GM19467 (cell line): ENCODE measurements at regions not wholly inside any gene's neighbourhood (a gene's known extent, or its start where the extent isn't known, plus 50 kb on each side); places are given as distances from the start of the nearest gene placed in this dataset.

Experiments
- ATAC-seq: cut with Tn5 transposase; IDR thresholded peaks from one replicate; pipeline ENCODE4 v1.9.1; 2021; ENCODE audit warnings: mild to moderate bottlenecking, moderate library complexity; ENCODE audit not compliant: unreplicated experiment

DNA sequence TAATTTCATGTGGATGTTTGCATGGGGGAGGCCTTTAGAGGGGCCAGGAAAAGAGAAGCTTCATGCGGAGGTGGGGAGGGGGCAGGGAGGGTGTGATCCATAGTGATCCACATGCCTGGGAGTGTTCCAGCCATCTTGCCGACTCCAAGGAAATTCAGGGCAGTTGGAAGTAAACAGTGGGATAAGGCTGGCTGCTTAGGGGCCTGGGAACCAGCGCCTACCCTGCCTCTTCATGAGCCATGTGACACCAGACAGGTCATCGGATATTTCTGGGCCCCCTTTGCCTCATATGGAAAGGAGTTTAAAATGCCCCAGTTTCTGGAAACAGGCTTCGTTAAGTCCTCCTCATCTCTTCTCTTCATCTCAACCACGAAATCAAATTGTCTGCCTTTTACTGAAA, 983.2 kb downstream of the BCL11B start:
- ATAC-seq = no peak

DNA sequence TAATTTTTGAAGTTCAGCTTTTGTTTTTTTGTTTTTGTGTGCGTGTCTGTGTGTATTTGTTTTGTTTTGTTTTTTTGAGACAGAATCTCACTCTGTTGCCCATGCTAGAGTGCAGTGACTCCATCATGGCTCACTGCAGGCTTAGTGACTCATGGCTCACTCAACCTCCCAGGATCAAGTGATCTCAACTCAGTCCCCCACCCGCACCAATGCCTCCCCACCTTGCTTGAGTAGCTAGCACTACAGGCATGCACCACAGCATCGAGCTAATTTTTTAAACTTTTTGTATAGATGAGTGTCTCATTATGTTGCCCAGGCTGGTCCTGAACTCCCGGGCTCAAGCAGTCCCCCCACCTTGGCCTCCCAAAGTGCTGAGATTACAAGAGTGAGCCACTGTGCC, 981.4 kb downstream of the BCL11B start:
- no peak for ATAC-seq

DNA sequence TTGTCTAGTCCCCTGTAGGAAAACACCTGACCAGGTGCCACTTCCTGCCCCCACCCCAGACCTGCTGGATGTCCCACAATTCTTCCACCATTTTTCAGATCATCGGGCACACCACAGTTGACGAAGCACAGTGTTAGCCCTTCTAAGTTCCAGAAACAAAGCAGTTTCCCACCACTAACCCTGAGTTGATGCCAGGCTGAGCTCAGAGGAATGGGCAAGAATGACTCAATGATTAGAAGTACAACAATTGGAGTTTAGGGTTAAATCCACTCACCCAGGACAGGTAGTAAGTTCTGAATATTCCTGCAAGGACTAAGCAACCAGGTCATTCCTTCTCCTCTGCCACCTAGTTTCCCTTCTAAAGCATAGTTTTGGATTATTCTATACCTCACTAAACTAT, 979.8 kb downstream of the BCL11B start:
- no peak for ATAC-seq

DNA sequence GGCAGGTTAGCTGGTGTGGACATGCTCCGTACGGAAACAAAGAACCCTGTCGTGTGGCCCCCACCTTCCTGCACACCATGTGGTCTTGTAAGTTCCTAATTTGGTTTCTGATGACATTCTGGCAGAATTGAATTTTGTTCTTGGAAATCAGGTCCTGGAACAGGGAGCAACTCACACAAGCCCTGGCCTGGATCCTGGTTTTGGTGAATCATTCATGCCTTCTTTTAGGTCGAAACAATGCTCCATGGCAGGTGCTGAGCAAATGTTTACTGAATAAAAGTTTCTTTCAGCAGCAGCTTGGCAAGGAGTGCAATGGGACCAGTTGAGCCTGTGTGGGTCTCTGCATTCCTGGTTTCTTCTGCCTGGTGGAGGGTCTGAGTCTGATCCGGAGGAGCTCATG, 978.4 kb downstream of the BCL11B start:
- no peak for ATAC-seq

DNA sequence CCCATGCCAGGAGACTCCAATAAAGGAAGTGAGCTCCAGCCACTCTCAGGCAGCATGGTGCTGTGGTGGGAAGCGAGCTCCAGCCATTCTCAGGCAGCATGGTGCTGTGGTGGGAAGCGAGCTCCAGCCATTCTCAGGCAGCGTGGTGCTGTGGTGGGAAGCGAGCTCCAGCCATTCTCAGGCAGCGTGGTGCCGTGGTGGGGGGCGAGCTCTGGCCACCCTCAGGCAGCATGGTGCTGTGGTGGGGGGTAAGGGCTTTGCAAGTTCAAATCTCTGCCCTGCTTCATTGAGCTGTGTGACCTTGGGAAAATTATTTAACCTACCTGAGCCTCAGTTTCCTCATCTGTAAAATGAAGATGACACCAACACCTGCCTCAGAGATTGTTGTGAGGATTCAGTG, 975.1 kb downstream of the BCL11B start:
- ATAC-seq = no peak

DNA sequence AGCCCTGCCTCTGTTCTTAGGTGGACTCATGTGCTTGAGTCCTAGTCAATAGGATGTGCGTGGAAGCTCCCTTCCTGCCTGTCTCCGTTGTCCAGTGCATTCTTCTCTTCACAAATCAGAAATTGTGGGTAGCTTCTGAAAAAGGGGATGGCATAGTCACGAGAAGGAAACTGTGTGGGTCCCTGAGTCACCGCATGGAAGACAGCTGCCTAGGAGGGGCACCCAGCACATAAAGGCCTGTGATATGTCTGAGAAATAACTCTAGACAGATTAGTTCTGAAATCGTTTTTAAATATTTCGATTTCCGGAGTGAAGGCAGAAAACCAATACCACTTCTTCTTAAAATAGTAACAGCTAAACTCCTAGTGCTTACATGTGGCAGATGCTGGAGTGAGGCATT, 974.4 kb downstream of the BCL11B start:
- no peak for ATAC-seq

DNA sequence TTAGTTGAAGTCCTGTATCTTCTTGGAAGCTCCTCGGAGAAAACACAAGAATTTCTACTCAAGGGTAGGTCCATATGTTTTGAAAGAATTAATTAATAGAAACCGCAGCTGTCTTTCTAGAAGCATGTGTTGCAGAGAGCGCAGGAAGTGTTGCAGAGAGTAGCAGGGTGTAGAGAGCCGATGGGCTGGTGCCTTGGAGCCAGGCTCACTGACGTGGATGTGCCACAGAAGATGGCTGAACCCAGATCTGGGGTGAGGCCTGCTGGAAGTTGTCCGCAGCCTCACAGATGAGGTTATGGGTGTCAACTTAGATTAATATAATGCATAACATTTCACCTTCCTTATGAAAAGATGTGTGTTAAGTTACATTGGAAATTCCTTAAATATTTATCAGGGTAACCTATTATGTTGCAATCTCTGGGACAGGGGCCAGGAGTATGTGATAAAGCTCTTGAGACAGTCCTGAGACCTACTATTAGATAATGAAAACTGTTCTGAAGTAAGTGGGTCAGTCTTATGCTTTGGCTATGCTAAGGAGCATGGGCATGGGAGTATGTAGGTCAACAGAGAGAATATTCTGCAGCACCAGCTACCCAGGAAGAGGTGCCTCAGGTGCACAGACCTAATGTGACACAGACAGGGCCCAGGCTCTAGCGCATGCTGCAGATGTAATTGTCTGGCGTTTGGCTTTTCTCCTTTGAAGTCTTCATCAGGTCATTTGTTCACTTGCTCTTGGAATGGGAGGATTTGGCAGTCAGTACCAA, 973.3 kb downstream of the BCL11B start:
- no peak for ATAC-seq

DNA sequence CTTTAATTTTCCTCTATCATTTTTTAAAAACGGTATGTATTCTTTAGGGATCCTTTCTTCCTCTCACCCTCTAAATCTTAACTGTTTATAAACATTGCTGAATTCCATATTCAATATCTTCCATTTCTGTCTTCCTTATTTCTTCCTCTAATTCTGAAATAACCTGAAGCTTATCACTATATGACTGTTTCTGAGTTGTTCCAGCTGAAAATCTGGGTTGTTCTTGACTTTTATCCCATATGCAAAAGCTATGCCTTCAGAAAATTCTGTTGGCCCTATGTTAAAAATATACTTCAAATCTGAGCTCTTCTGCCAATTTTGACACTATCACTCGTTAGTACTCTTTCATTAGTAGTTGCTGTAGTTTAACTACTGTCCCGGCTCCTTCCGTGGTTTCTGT, 970.3 kb downstream of the BCL11B start:
- no peak for ATAC-seq

DNA sequence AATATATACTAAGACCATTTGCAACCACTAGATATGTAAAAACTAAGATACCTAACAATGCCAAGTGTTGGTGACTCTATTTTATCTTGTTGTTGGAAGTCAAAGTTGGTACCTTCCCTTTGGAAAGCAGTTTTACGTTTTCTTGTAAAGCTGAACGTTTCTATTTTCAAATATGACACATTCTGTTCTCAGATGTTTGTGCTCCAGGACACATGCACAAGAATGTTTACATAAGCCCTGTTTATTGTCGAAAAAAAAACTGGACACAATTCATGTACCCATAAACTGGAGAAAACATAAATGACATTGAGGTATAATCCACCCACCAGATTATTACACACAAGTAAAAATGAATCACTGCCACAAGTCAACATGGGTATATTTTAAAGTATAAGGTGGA, 967.4 kb downstream of the BCL11B start:
- no peak for ATAC-seq

DNA sequence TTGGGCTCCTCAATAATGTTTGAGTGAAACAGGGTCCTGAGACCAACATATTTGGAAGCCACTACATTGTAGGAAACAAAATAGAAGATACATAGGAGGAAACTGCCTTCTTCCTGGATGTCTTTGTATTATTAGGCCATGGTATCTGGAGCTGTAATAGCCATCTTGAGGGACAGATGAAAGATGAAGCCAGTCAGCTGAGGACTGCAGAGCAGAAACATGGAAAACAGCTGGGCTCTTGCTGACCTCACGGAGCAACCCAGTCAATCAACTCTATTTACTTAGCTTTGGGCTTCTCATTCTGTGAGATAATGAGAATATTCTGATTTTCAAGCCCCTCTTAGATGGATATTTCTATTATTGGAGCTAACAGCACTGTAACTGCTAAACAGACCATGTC, 962.4 kb downstream of the BCL11B start:
- no peak for ATAC-seq

DNA sequence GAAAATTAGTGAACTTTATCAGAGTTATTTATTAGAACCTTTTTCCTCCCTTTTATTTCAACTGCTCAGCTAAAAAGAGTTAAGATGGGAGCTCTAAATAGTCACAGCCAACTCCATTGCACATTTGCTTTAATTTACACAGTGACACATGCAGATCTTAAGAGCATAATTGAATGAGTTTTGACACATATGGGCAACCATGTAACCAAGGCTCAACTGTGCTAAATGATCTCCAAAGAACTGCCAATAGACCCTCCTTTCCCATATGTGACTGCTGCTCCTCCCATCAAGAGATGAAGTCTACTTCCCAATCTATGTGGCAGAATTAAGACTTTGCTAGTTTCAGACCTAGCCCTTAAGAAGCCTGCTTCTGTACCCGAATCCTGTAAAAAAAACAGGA, 960.0 kb downstream of the BCL11B start:
- no peak for ATAC-seq

DNA sequence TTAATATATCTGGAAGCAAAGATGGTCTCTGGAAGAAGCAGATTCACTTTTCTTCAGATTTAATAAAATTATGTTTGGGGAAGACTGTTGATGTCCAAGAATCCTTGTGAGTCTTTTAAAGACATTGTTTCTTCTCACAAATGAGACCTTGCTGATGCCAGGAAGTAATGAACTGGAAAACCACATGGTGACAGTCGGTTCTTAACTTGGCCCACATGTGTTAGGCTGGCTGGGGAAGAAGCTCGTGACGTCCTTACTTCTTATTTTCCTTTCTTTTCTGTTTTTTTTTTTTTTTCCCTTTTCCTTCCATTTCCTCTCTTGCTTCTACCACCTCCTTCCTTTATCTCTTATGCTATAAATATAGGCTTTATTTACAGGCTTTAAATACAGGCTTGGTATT, 950.2 kb downstream of the BCL11B start:
- no peak for ATAC-seq

DNA sequence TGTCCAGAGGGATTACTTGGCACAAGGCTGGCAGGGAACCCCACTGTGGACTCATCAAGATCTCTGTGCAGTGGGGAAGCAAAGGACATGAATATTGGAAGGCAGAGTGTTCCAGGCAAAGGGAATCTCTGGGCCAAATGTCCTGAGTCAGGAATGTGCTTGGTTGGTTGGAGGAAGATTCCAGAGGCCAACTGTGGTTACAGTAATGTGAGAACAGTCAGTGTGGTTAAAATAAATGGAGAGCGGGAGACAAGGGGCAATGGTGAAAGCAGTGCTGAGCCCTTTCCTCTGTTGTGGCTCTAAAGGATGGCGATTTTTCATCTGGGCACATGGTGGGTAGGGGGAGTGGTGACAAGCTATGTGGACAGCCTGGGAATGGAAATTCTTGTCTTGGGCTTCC, 948.2 kb downstream of the BCL11B start:
- ATAC-seq = no peak

DNA sequence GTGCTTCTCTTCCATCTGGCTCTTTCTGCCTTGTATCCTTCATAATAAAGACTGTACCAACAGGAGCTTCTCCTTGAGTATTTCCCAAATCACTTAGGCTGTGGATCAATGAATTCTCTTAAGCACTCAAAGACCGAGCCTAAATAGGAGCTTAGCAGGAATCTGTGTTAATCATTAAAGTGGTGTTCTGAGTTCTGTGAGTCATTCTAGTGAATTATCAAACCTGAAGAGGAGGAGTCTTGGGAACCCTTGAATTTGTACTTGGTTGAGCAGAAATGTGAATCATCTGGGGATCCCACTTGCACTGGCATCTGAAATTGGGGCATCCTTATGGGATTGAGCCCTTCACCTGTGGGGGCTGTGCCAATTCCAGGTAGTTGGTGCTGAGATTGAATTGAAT, 946.2 kb downstream of the BCL11B start:
- ATAC-seq = no peak

DNA sequence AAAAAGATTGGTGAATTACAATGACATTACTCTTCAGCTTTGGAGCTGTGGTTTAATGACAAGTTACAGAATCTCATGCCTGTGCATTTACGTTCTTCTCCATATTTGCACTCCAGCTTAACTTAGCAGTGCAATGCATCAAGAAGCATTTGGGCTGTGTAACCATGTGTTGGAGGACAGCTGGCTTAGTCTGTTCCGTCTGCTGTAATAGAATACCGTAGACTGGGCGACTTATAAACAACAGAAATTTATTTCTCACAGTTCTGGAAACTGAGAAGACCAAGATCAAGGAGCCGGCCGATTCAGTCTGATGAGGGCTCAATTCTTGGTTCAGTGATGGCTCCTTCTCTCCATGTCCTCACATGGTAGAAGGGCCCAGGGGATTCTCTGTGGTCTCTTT, 943.5 kb downstream of the BCL11B start:
- ATAC-seq = no peak

DNA sequence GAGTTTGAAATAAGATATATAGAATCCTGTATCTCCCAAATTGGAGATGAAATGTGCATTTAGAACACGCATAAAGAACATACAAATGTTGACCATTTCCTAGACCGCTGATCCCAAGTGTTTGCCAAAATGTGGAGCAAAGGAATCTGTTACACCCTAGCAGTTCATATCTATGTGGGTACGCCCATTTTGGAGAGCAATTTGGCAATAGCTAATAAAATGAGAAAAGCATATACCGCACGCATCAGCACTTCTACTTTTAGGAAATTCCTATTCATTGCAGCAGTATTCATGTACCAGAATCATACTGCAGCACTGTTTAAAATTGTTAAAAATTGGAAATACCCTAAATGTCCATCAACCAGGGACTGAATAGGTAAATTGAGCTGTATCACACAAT, 937.8 kb downstream of the BCL11B start:
- no peak for ATAC-seq

DNA sequence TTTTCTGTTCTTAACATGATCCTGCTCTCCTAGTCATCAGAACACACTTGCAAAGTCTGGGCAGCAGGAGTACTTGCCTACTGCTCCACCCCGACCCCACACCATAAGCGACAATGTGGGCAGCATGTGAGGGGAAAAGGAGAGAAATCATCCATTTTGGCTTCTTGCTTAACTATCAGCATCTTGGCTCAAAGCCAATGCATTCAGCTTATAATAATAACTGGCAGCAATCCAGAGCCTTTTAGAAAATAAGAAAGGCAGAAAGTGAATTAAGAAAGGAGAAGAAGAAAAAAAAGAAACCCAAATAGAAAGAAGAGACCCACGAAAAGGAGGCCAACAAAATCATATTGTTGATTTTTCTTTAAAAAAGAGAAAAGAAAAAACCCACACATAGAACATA, 930.8 kb downstream of the BCL11B start:
- no peak for ATAC-seq

DNA sequence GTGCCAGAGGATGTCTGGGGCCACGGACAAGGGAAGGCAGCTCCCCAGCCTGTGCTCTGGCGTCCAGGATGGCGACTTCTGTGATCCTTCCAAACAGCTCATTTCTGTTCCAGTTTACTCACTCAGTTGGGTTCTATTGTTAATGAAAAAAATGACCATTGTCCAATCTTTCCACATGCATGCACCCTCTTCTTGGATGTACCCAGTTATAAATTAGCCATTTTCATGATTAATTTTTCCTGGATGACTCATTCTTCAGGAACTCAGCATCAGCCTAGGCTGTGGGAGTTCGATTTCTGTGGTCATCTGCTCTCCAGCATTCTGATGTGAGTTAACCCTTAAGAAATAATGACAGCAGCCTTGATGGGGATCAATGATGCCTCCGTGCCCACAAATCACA, 926.8 kb downstream of the BCL11B start:
- ATAC-seq = no peak

DNA sequence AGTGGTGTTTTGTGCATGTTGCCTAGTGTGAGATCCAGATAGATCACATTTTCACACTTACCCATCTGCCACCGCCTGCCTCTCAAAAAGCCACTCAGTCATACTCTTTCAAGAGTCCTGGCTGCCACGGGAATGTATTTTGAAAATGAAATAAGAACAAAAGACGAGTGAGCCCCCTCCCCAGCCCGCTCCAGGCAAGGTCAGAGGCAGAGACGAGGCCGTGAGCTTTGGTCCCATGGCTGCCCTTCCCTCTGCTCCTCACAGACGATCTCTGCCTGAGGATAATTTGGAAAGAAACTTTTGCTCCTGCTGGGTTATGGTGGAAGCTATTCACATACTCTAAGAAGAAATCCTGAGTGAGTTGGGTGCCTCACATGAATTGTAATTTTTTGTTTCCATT, 924.3 kb downstream of the BCL11B start:
- ATAC-seq = no peak

DNA sequence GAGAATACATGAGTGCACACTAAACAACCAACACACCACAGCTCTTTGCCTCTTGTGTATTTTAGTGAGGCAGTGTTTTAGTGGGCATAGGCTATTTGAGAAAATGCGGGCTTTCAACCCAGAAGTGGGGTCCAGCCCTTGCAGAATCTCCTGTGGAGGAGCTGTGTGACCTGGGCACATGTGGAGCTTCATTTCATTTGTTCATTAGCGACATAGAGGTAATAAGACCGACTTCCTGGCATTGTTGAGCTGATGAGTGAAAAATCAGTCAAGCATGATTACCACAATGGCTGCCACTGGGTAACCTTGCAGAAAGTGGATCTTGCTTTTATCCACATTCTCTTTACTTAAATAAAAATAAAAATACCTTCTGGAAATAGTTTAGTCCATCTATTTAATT, 923.5 kb downstream of the BCL11B start:
- ATAC-seq = no peak

DNA sequence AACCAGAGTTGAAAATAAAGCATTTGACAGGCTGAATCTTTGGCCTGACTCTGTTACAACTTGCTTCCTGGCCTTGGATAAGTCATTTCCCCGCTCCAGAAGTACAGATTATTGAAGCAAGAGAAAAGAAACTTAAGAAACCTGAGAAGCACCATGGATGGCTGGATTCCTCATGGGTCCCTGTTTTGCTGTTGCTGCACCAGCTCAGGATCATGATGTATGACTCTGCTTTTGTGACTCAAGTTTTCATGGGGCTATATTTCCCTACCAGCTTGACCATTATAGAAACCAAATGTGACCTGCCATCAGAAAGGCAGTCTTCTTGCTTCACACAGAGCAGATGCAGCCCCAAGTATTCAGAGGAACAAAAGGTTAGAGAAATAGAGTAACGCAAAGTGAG, 921.8 kb downstream of the BCL11B start:
- ATAC-seq = no peak

DNA sequence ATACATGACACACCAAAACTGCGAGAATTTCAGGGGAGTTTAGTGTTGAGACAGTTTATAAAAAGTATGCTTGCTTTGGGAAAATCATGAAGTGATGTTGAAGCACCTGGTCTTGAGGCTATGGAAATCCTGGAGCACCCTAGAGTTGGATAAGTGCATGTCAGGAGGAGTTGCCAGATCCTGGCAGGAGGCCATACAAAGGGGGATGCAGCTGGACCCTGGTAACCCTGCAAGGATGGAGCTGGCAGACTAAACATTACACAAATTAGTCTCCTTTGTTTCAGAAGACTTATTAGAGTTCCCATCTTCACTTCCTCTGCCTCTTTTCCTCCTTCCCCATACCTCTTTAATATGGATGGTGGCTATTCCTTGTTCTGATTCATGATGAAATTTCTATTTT, 907.0 kb downstream of the BCL11B start:
- no peak for ATAC-seq

DNA sequence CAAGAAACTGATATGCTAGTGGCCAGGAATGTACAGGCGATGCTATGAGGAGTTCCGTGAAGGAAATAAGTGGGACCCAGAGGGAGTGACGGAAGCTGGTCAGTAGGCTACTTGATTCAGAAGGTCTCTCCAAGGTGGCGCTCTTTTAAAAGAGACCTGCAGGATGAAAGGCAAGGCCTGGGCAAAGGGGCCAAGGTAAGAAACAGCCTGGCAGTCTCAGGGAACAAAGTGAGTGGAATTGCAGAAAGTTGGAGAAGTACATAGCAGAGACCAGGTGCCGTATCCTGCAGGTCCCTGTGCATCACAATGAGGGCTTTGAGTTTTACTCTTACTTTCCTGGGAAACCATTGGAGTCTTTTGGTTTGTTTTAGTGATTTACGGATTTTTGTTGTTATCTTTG, 905.6 kb downstream of the BCL11B start:
- no peak for ATAC-seq
